B cell (primary cell): ENCODE measurements at regions not wholly inside any gene's neighbourhood (a gene's known extent, or its start where the extent isn't known, plus 50 kb on each side); places are given as distances from the start of the nearest gene placed in this dataset.

ENCODE experiments used
- ATAC-seq: fragments of 200-7000 bp; cut with Tn5 transposase; one replicate; pipeline ENCODE4 v1.10.0; 2021; ENCODE audit warnings: low read depth, mild to moderate bottlenecking, moderate number of reproducible peaks, moderate library complexity
- CTCF ChIA-PET: fragments of 350-600 bp; sonication (Branson Sonifier 250); formaldehyde crosslinking; loops from one replicate; lab custom pipeline; 2021; ENCODE audit warnings: antibody characterized with exemption, inconsistent platforms; lab: Charles Lee
- POLR2A ChIA-PET: fragments of 350-600 bp; sonication (Branson Sonifier 250); formaldehyde crosslinking; loops from one replicate; lab custom pipeline; 2021; ENCODE audit warnings: antibody characterized with exemption; lab: Charles Lee
- DNase-seq: peaks from one replicate; pipeline ENCODE4 v3.0.0; 2013
- H2AFZ ChIP-seq: 2 replicates; pipeline ENCODE4 v1.6.1; 2012; ENCODE audit warnings: mild to moderate bottlenecking, low read depth, low read length; ENCODE audit not compliant: insufficient read depth, poor library complexity, severe bottlenecking
- H3K27ac ChIP-seq, 2 donors: 1 replicate in 1 of 2; 2 replicates in 1 of 2; pipeline ENCODE4 v1.5.1; 2012 to 2013; ENCODE audit warnings: low read length in 2 of 2, mild to moderate bottlenecking in 2 of 2, moderate library complexity in 1 of 2
- H3K27me3 ChIP-seq, 4 experiments: fragments of 200-600 bp in 1 of 4; sonication (generic) in 1 of 4; replicated peaks in 1 of 4; 1 replicate in 2 of 4; 2 replicates in 2 of 4; pipeline versions ENCODE4 v1.6.1 to v1.7.0; 2013 to 2016; ENCODE audit warnings: low read length in 3 of 4, mild to moderate bottlenecking in 2 of 4, mixed read lengths in 1 of 4, moderate library complexity in 1 of 4; ENCODE audit not compliant: insufficient read depth in 4 of 4, control insufficient read depth in 3 of 4; ENCODE audit errors: control extremely low read depth in 1 of 4
- H3K36me3 ChIP-seq, 2 experiments: replicated peaks in 1 of 2; 1 replicate in 1 of 2; 2 replicates in 1 of 2; pipeline versions ENCODE4 v1.6.1 to v1.7.1; 2013; ENCODE audit warnings: low read length in 1 of 2; ENCODE audit not compliant: insufficient read depth in 2 of 2, control insufficient read depth in 1 of 2; ENCODE audit errors: control extremely low read depth in 1 of 2, extremely low read depth in 1 of 2
- H3K4me1 ChIP-seq, 2 donors: fragments of 200-600 bp in 1 of 2; sonication (generic) in 1 of 2; 1 replicate in 1 of 2; 2 replicates in 1 of 2; pipeline versions ENCODE4 v1.5.1 to v1.6.1; 2013 to 2017; ENCODE audit warnings: low read length in 2 of 2; ENCODE audit not compliant: control insufficient read depth in 2 of 2, insufficient read depth in 2 of 2
- H3K4me2 ChIP-seq: replicated peaks from 2 replicates; pipeline ENCODE3; 2012; ENCODE audit warnings: mild to moderate bottlenecking, low read depth, low read length; ENCODE audit not compliant: poor library complexity, severe bottlenecking
- H3K4me3 ChIP-seq, 5 experiments: fragments of 200-600 bp in 1 of 5; sonication (generic) in 1 of 5; 1 replicate in 3 of 5; 2 replicates in 2 of 5; pipeline versions ENCODE4 v1.5.1 to v1.7.0; 2011 to 2016; ENCODE audit warnings: low read length in 4 of 5, mild to moderate bottlenecking in 4 of 5, low read depth in 2 of 5, control low read depth in 1 of 5, moderate library complexity in 1 of 5; ENCODE audit not compliant: insufficient read depth in 1 of 5; ENCODE audit errors: control extremely low read depth in 1 of 5, extremely low read depth in 1 of 5
- H3K79me2 ChIP-seq: fragments of 200-600 bp; sonication (generic); one replicate; pipeline ENCODE4 v1.6.0; 2016; ENCODE audit warnings: low read length; ENCODE audit not compliant: control insufficient read depth, insufficient read depth
- H3K9ac ChIP-seq: fragments of 200-600 bp; sonication (generic); 2 replicates; pipeline ENCODE4 v1.6.1; 2017; ENCODE audit warnings: mild to moderate bottlenecking, low read length, moderate library complexity
- H3K9me3 ChIP-seq, 3 donors: one replicate each; pipeline versions ENCODE4 v1.6.1 to v1.7.1; 2013; ENCODE audit warnings: low read length in 2 of 3; ENCODE audit not compliant: control insufficient read depth in 2 of 3, insufficient read depth in 1 of 3; ENCODE audit errors: control extremely low read depth in 1 of 3
- H4K20me1 ChIP-seq: 2 replicates; pipeline ENCODE4 v1.6.0; 2012; ENCODE audit warnings: mild to moderate bottlenecking, low read length; ENCODE audit not compliant: insufficient read depth, control insufficient read depth, poor library complexity, severe bottlenecking
- H3K27ac Mint-ChIP-seq: one replicate; pipeline ENCODE4 v1.8.0; 2021; ENCODE audit warnings: mixed read lengths
- H3K27me3 Mint-ChIP-seq: one replicate; pipeline ENCODE4 v1.8.0; 2021; ENCODE audit warnings: mixed read lengths
- H3K4me1 Mint-ChIP-seq: one replicate; pipeline ENCODE4 v1.8.0; 2021; ENCODE audit warnings: mixed read lengths
- H3K4me3 Mint-ChIP-seq: one replicate; pipeline ENCODE4 v1.8.0; 2021; ENCODE audit warnings: mixed read lengths
- H3K9me3 Mint-ChIP-seq: one replicate; pipeline ENCODE4 v1.8.0; 2022; ENCODE audit warnings: mixed read lengths; ENCODE audit not compliant: insufficient read depth
- CTCF ChIP-seq: fragments of 200-600 bp; IDR thresholded peaks from one replicate; pipeline ENCODE4 v1.8.0; 2022; ENCODE audit warnings: antibody characterized with exemption, mild to moderate bottlenecking
- EZH2 ChIP-seq: IDR thresholded peaks from 2 replicates; pipeline ENCODE4 v1.6.1; 2012; ENCODE audit warnings: borderline replicate concordance, low read depth, mild to moderate bottlenecking, moderate library complexity, low read length; ENCODE audit not compliant: insufficient read depth, poor library complexity, severe bottlenecking
- WGBS: methylation state at CpG from one replicate; pipeline ENCODE4 v1.1.5; 2013; ENCODE audit warnings: missing lambda C conversion rate; ENCODE audit not compliant: insufficient coverage; 5-methylcytosine and 5-hydroxymethylcytosine counted together
- intact Hi-C: fragments of 100-400 bp; cut with micrococcal nuclease; formaldehyde crosslinking; loops from one replicate; pipeline ENCODE4 v1.10.0; 2022

DNA sequence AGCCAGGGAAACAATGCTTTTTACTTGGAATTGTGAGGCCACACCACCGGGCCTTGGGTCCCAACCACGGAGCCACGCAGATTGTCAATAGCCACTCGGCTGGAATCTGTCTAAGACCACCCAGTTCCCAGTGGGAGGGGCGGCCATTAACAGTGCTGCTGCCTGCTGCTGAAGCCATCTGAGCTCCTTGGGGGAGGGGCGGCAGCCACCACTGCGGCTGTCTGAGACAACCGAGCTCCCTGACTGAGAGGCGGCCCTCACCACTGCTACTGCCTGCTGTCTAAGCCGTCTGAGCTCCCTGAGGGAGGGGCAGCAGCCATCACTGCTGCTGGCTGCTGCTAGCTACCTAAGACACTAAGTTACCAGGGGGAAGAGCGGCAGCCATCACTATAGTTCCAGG is 64.3 kb downstream of the DMRTA2 start:
- Histone ChIP-seq H3K9me3 (peaks cover 0 to 8% (median 1%) of the 10 kb centered on the region in 3 donors), H3K9ac (no peak overlapping the region), H2AFZ (no peak overlapping the region), H3K79me2 (no peaks in the 10 kb centered on the region), H3K27ac (no peak overlapping the region), H3K4me1 (no peaks in the 10 kb centered on the region), H3K4me2 (no peak overlapping the region), H3K36me3 (no peaks in the 10 kb centered on the region), H3K27me3 (peaks cover 0 to 18% (median 0%) of the 10 kb centered on the region in 4 experiments), H3K4me3 (no peak overlapping the region), H4K20me1 (no peaks in the 10 kb centered on the region)
- Mint-ChIP-seq H3K9me3 (peaks cover 4% of the 10 kb centered on the region), H3K4me1 (no peaks in the 10 kb centered on the region), H3K4me3 (no peak overlapping the region), H3K27me3 (peaks cover 48% of the 10 kb centered on the region), H3K27ac (no peak overlapping the region)
- intact Hi-C loops = no loop called here
- ATAC-seq (no peak), DNase-seq (no peak)
- TF ChIP-seq CTCF = no peak
- TF ChIP-seq EZH2 = no peak
- ChIA-PET POLR2A (no interaction called here), CTCF (interaction anchor here (1.1 kb wide), 1 partner anchor 10 kb away, joined by 3 read pairs; no protein-coding TSS in a partner anchor)
- 95% methylated on average over 11 of the region's 11 CpGs for WGBS

- ChIA-PET CTCF (no interaction called here), POLR2A (no interaction called here)
- H3K9me3 Mint-ChIP-seq = peaks cover 3% of the 10 kb centered on the region
- no peaks in the 10 kb centered on the region for H3K4me1 Mint-ChIP-seq
- no peak overlapping the region for H3K4me2 ChIP-seq
- ATAC-seq = no peak
- no peak for DNase-seq
- H3K9ac ChIP-seq = no peak overlapping the region
- H3K4me1 ChIP-seq = no peaks in the 10 kb centered on the region
- intact Hi-C loops = no loop called here
- H3K4me3 ChIP-seq = no peak overlapping the region
- H3K9me3 ChIP-seq = peaks cover 0 to 8% (median 1%) of the 10 kb centered on the region in 3 donors
- no peaks in the 10 kb centered on the region for H4K20me1 ChIP-seq
- H3K27me3 Mint-ChIP-seq = peaks cover 42% of the 10 kb centered on the region
- H3K4me3 Mint-ChIP-seq = no peak overlapping the region
- H3K36me3 ChIP-seq = no peaks in the 10 kb centered on the region
- peaks cover 0 to 18% (median 0%) of the 10 kb centered on the region in 4 experiments for H3K27me3 ChIP-seq
- H3K27ac ChIP-seq = no peak overlapping the region
- 74% methylated on average over 6 of the region's 6 CpGs for WGBS
- no peaks in the 10 kb centered on the region for H3K79me2 ChIP-seq
- no peak overlapping the region for H3K27ac Mint-ChIP-seq
- H2AFZ ChIP-seq = no peak overlapping the region
- TF ChIP-seq EZH2 (no peak), CTCF (no peak)
Measured at GRCh38 chr1:50357186-50357585, 66.1 kb downstream of the DMRTA2 start.
